HepG2 (cell line): ENCODE measurements at regions not wholly inside any gene's neighbourhood (a gene's known extent, or its start where the extent isn't known, plus 50 kb on each side); places are given as distances from the start of the nearest gene placed in this dataset.

Experiments
- ATAC-seq: fragments of 200-7000 bp; cut with Tn5 transposase; 3 replicates; pipeline ENCODE4 v1.9.1; 2020; ENCODE audit warnings: mild to moderate bottlenecking, moderate library complexity
- BruUV-seq: library from RNA; stranded (reverse); fragments of 400-500 nt; replicated peaks from 2 replicates; lab custom pipeline; 2021; lab: Mats Ljungman, UMichigan
- CTCF ChIA-PET: fragments of 300-600 bp; formaldehyde crosslinking; extraction: SDS; loops from one replicate; lab custom pipeline; 2021; ENCODE audit warnings: low total read pairs, inconsistent platforms, low intra/inter-chr PET ratio; lab: Yijun Ruan, JAX
- POLR2A ChIA-PET: fragments of 350-600 bp; sonication (Branson Sonifier 250); formaldehyde crosslinking; loops from one replicate; lab custom pipeline; 2020; ENCODE audit warnings: antibody characterized with exemption, inconsistent platforms; lab: Yijun Ruan, JAX
- DNase-seq: peaks from one replicate; pipeline ENCODE4 v3.0.0-alpha.2; 2015; ENCODE audit warnings: low spot score
- FAIRE-seq: peaks from 3 replicates; lab custom pipeline; 2011; peaks lifted over from hg19 to GRCh38; lab: Jason Lieb, UNC
- H2AFZ ChIP-seq: one replicate; pipeline ENCODE4 v1.6.1; 2011; ENCODE audit warnings: low read length, inconsistent platforms
- H3K27ac ChIP-seq: fragments of 300-600 bp; 3 replicates; pipeline ENCODE4 v1.8.0; 2011; ENCODE audit warnings: mixed run types, mild to moderate bottlenecking, mixed read lengths, low read length, inconsistent platforms; ENCODE audit not compliant: insufficient read depth; ENCODE audit errors: extremely low read length
- H3K27me3 ChIP-seq, 2 experiments: fragments of 200-600 bp in 1 of 2; 2 replicates in 1 of 2; 3 replicates in 1 of 2; pipeline versions ENCODE4 v1.6.0 to v1.8.0; 2011; ENCODE audit warnings: low read length in 2 of 2, mild to moderate bottlenecking in 2 of 2, moderate library complexity in 2 of 2, inconsistent platforms in 1 of 2; ENCODE audit not compliant: insufficient read depth in 2 of 2, control insufficient read depth in 1 of 2
- H3K36me3 ChIP-seq, 2 experiments: fragments of 200-600 bp in 1 of 2; replicated peaks in 1 of 2; 2 replicates in 1 of 2; 3 replicates in 1 of 2; pipeline versions ENCODE4 v1.5.1 to v1.8.0; 2011; ENCODE audit warnings: low read length in 2 of 2, inconsistent platforms in 1 of 2; ENCODE audit not compliant: insufficient read depth in 2 of 2, control insufficient read depth in 1 of 2
- H3K4me1 ChIP-seq: 2 replicates; pipeline ENCODE4 v1.5.1; 2012; ENCODE audit warnings: low read length, inconsistent platforms; ENCODE audit not compliant: insufficient read depth
- H3K4me2 ChIP-seq: 2 replicates; pipeline ENCODE4 v1.6.0; 2011; ENCODE audit warnings: low read depth, low read length, inconsistent platforms
- H3K4me3 ChIP-seq, 3 experiments: fragments of 200-600 bp in 1 of 3; sonication (generic), shearing (Covaris generic) in 1 of 3; replicated peaks in 1 of 3; 2 replicates each; pipeline ENCODE4 v1.5.1; 2011 to 2016; ENCODE audit warnings: low read length in 3 of 3, inconsistent platforms in 2 of 3, low read depth in 2 of 3, mild to moderate bottlenecking in 2 of 3, control low read depth in 1 of 3, mixed read lengths in 1 of 3; ENCODE audit not compliant: insufficient read depth in 1 of 3
- H3K79me2 ChIP-seq: one replicate; pipeline ENCODE4 v1.6.1; 2011; ENCODE audit warnings: low read length, inconsistent platforms; ENCODE audit not compliant: insufficient read depth
- H3K9ac ChIP-seq: 2 replicates; pipeline ENCODE4 v1.6.0; 2011; ENCODE audit warnings: mild to moderate bottlenecking, low read depth, low read length, inconsistent platforms; ENCODE audit not compliant: insufficient read depth
- H3K9me3 ChIP-seq: 2 replicates; pipeline ENCODE4 v1.5.1; 2012; ENCODE audit warnings: mild to moderate bottlenecking, low read length
- H4K20me1 ChIP-seq: 2 replicates; pipeline ENCODE4 v1.6.0; 2011; ENCODE audit warnings: inconsistent platforms, mild to moderate bottlenecking, low read length, moderate library complexity; ENCODE audit not compliant: insufficient read depth
- IKZF5 ChIP-seq: IDR thresholded peaks from 2 replicates; pipeline ENCODE4 v1.6.1; 2018; ENCODE audit warnings: missing genetic modification reagents, mild to moderate bottlenecking, missing compliant biosample characterization
- LBX2 ChIP-seq: sonication (generic); formaldehyde crosslinking; IDR thresholded peaks from 2 replicates; pipeline ENCODE4 v1.5.0; 2020; ENCODE audit warnings: missing genetic modification reagents, mild to moderate bottlenecking, borderline replicate concordance
- MNT ChIP-seq: fragments of 450-650 bp; IDR thresholded peaks from 2 replicates; pipeline ENCODE4 v1.6.1; 2016
- NR2F2 ChIP-seq: IDR thresholded peaks from 2 replicates; pipeline ENCODE4 v1.6.1; 2012; ENCODE audit warnings: low read depth, inconsistent platforms, borderline replicate concordance
- PRPF4 ChIP-seq: fragments of 200-400 bp; formaldehyde crosslinking; IDR thresholded peaks from 2 replicates; pipeline ENCODE4 v1.6.1; 2016; ENCODE audit warnings: low read length, low read depth; ENCODE audit not compliant: poor library complexity, severe bottlenecking
- RCOR2 ChIP-seq: IDR thresholded peaks from 2 replicates; pipeline ENCODE4 v1.6.1; 2016; ENCODE audit warnings: missing biosample characterization, missing genetic modification reagents
- SNAPC4 ChIP-seq: sonication (generic); formaldehyde crosslinking; IDR thresholded peaks from 2 replicates; pipeline ENCODE4 v1.4.0; 2020; ENCODE audit warnings: mild to moderate bottlenecking, missing genetic modification reagents
- ZBTB14 ChIP-seq: sonication (generic); formaldehyde crosslinking; IDR thresholded peaks from 2 replicates; pipeline ENCODE4 v1.4.0; 2020; ENCODE audit warnings: missing genetic modification reagents
- ZBTB49 ChIP-seq: sonication (generic); formaldehyde crosslinking; IDR thresholded peaks from 2 replicates; pipeline ENCODE4 v1.4.0; 2020; ENCODE audit warnings: missing genetic modification reagents, borderline replicate concordance
- ZNF382 ChIP-seq: sonication (generic); formaldehyde crosslinking; IDR thresholded peaks from 2 replicates; pipeline ENCODE4 v1.5.0; 2020; ENCODE audit warnings: missing genetic modification reagents, mild to moderate bottlenecking, borderline replicate concordance
- ZNF564 ChIP-seq: sonication (generic); formaldehyde crosslinking; IDR thresholded peaks from 2 replicates; pipeline ENCODE4 v1.8.1; 2023; ENCODE audit warnings: mild to moderate bottlenecking, missing genetic modification reagents
- WGBS: methylation state at CpG from one replicate; pipeline ENCODE4 v1.1.6; 2017; ENCODE audit warnings: low lambda C conversion rate; 5-methylcytosine and 5-hydroxymethylcytosine counted together
- in situ Hi-C: cut with HindIII; loops from 2 replicates; pipeline ENCODE4 v1.10.0; 2017; ENCODE audit warnings: low pct_unique_long_range_greater_than_20kb; ENCODE audit not compliant: extremely low pct_ligation_motif_present
- intact Hi-C: fragments of 100-400 bp; cut with micrococcal nuclease; formaldehyde crosslinking; loops from one replicate; pipeline ENCODE4 v1.10.0; 2022; ENCODE audit not compliant: unreplicated experiment

GRCh38 chr13:91248249-91248648 is 99.2 kb upstream of the MIR17HG start:
- intact Hi-C loops = no loop called here
- WGBS = under 1% methylated on average over 4 of the region's 4 CpGs

More at GRCh38 chr13:91248249-91248648, 99.2 kb upstream of the MIR17HG start:
- Histone ChIP-seq H3K9ac (no peak overlapping the region), H3K36me3 (no peaks in the 10 kb centered on the region), H3K79me2 (no peaks in the 10 kb centered on the region), H3K4me1 (no peaks in the 10 kb centered on the region), H2AFZ (no peak overlapping the region), H4K20me1 (no peaks in the 10 kb centered on the region), H3K9me3 (no peaks in the 10 kb centered on the region), H3K4me3 (no peak overlapping the region), H3K27ac (no peak overlapping the region), H3K27me3 (no peaks in the 10 kb centered on the region), H3K4me2 (no peak overlapping the region)
- in situ Hi-C loops = loop anchor here (10.0 kb wide), 1 partner anchor 113 kb away; no protein-coding TSS in a partner anchor
- no peak for DNase-seq
- ChIA-PET POLR2A (no interaction called here), CTCF (interaction anchor here (1.4 kb wide), 1 partner anchor 114 kb away, joined by 7 read pairs; no protein-coding TSS in a partner anchor)
- TF ChIP-seq SNAPC4 (CRISPR knock-in tag) (no peak), ZNF564 (CRISPR knock-in tag) (no peak), ZBTB14 (CRISPR knock-in tag) (no peak), LBX2 (CRISPR knock-in tag) (no peak), RCOR2 (CRISPR knock-in tag) (no peak), ZNF382 (no peak), IKZF5 (no peak), NR2F2 (no peak), ZBTB49 (no peak), MNT (no peak), PRPF4 (no peak)
- no TSS peak for BruUV-seq
- no peak for FAIRE-seq
- ATAC-seq = no peak
